Rectal smooth muscle tissue (tissue), 1 donor: ENCODE measurements at regions not wholly inside any gene's neighbourhood (a gene's known extent, or its start where the extent isn't known, plus 50 kb on each side); places are given as distances from the start of the nearest gene placed in this dataset.

Experiments used
- H3K27ac ChIP-seq: one replicate; pipeline ENCODE4 v1.7.0; 2013; ENCODE audit warnings: low read depth, low read length, inconsistent platforms
- H3K27me3 ChIP-seq: one replicate; pipeline ENCODE4 v1.7.0; 2013; ENCODE audit warnings: low read length; ENCODE audit not compliant: control insufficient read depth, insufficient read depth
- H3K36me3 ChIP-seq: one replicate; pipeline ENCODE4 v1.7.0; 2013; ENCODE audit warnings: low read length; ENCODE audit not compliant: control insufficient read depth, insufficient read depth
- H3K4me1 ChIP-seq: one replicate; pipeline ENCODE4 v1.7.0; 2013; ENCODE audit warnings: low read length; ENCODE audit not compliant: control insufficient read depth, insufficient read depth
- H3K4me3 ChIP-seq: one replicate; pipeline ENCODE4 v1.7.0; 2013; ENCODE audit warnings: low read length
- H3K9ac ChIP-seq: one replicate; pipeline ENCODE4 v1.7.0; 2013; ENCODE audit warnings: low read length

GRCh38 chr14:86003998-86004397, 474.1 kb downstream of the FLRT2 start:
- no peaks in the 10 kb centered on the region for H3K4me1 ChIP-seq
- H3K9ac ChIP-seq: no peak overlapping the region
- no peaks in the 10 kb centered on the region for H3K27me3 ChIP-seq
- no peak overlapping the region for H3K4me3 ChIP-seq
- H3K27ac ChIP-seq: no peak overlapping the region
- no peaks in the 10 kb centered on the region for H3K36me3 ChIP-seq

DNA sequence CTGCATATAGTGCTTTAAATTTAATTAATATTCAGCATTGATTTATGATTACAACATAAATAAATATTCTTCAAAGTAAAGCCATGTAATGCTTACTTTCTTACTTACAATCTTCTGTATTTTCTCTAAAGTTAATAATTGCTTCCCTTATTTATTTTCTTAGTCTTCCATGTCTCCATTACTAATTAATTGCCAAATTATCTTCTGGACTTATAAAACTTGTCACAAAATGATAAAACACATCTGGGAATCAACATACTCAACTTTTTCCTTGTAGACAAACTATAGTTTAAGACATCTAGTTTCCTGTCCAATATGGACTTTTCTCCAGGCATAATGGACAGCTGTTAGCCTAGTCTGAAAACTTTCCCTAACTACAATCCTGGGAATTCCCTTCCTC, 466.6 kb downstream of the FLRT2 start:
- Histone ChIP-seq H3K36me3 (no peaks in the 10 kb centered on the region), H3K27me3 (no peaks in the 10 kb centered on the region), H3K27ac (no peak overlapping the region), H3K9ac (no peak overlapping the region), H3K4me1 (no peaks in the 10 kb centered on the region), H3K4me3 (no peak overlapping the region)

GRCh38 chr14:85991156-85991555, 461.2 kb downstream of the FLRT2 start:
- no peaks in the 10 kb centered on the region for H3K4me1 ChIP-seq
- no peak overlapping the region for H3K9ac ChIP-seq
- no peaks in the 10 kb centered on the region for H3K36me3 ChIP-seq
- H3K4me3 ChIP-seq: no peak overlapping the region
- H3K27me3 ChIP-seq: no peaks in the 10 kb centered on the region
- no peak overlapping the region for H3K27ac ChIP-seq

DNA sequence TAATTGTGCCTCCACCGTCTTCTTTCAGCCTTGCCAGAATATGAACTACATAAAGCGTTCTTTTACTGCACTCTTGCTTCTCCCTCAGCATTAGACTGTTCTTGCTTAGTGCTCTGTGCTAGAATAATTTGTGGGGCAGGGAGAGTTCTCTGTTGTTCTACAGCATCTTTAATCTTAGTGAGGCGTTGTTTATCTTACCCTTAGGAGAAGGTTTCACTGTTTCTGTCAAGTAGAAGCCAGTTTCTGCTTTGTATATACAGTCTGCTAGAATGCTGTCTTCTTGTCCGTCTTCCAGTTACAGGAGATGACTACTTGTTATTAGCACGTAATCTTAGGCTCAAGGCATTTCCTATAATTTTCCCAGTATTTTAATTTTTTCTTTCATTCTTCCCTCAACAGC, 458.0 kb downstream of the FLRT2 start:
- no peaks in the 10 kb centered on the region for H3K4me1 ChIP-seq
- H3K4me3 ChIP-seq: no peak overlapping the region
- H3K27me3 ChIP-seq: no peaks in the 10 kb centered on the region
- H3K9ac ChIP-seq: no peak overlapping the region
- no peaks in the 10 kb centered on the region for H3K36me3 ChIP-seq
- no peak overlapping the region for H3K27ac ChIP-seq

- H3K4me1 ChIP-seq: no peaks in the 10 kb centered on the region
- H3K27ac ChIP-seq: no peak overlapping the region
- H3K4me3 ChIP-seq: no peak overlapping the region
- no peaks in the 10 kb centered on the region for H3K27me3 ChIP-seq
- H3K36me3 ChIP-seq: no peaks in the 10 kb centered on the region
- no peak overlapping the region for H3K9ac ChIP-seq
Observed at GRCh38 chr14:85987292-85987691, 457.3 kb downstream of the FLRT2 start.

DNA sequence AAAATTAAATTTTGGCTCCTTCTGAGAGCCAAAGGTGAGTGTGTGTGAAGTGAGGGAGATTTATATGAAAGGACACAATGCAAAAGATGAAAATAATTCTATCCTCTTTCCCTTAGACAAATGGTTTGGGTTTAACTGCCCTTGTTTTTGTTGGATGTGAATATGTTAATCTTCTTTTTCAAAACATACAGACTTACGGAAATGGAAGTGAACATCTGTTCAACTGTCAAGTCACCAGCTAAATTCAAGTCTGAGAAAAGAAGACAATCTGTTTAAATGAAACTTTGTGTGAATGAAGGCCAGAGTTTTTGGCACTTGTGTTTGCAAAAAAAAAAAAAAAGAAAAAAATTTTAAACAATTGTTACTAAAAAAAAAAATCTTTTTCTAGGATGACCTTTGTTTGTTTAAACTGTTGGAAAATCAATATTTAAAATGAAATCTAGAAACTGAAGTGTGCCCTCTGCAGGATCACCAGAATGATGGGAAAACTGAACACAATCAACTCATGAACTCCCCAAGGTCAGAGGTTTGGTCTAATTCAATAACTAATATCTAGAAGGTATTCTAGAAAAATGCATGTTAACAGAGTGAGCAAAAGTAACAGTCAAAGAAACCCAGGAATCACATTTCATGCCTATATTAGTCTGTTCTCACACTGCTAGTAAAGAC, 448.8 kb downstream of the FLRT2 start:
- H3K4me3 ChIP-seq: no peak overlapping the region
- no peak overlapping the region for H3K27ac ChIP-seq
- no peaks in the 10 kb centered on the region for H3K4me1 ChIP-seq

GRCh38 chr14:85974602-85975001, 444.7 kb downstream of the FLRT2 start:
- H3K4me3 ChIP-seq: no peak overlapping the region

More for the DNA sequence above, 448.8 kb downstream of the FLRT2 start:
- Histone ChIP-seq H3K9ac (no peak overlapping the region), H3K36me3 (no peaks in the 10 kb centered on the region), H3K27me3 (no peaks in the 10 kb centered on the region)

GRCh38 chr14:85963486-85963885, 433.5 kb downstream of the FLRT2 start:
- no peak overlapping the region for H3K27ac ChIP-seq
- H3K27me3 ChIP-seq: no peaks in the 10 kb centered on the region
- no peaks in the 10 kb centered on the region for H3K4me1 ChIP-seq
- no peak overlapping the region for H3K4me3 ChIP-seq
- H3K9ac ChIP-seq: no peak overlapping the region
- no peaks in the 10 kb centered on the region for H3K36me3 ChIP-seq

More at GRCh38 chr14:85974602-85975001, 444.7 kb downstream of the FLRT2 start:
- Histone ChIP-seq H3K4me1 (no peaks in the 10 kb centered on the region), H3K27ac (no peak overlapping the region), H3K36me3 (no peaks in the 10 kb centered on the region), H3K9ac (no peak overlapping the region), H3K27me3 (no peaks in the 10 kb centered on the region)

DNA sequence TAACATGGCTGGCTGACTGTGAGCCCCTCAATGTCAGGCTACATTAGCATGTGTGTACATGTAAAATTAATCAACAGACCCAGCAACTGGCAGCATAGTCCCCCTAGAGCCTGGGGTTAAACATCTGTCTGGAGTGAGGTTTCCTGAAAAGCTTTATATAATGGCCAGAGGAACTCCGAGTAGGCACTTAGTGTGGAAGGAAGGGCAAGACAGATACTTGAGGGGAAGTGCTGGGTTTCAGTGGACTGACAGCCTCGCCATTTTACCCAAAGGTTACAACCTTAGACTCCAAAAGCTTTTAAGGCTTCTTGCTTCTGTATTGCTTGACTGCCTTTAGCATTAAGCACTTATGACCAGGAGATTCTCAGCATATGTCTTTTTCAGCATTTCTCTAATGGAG, 430.8 kb downstream of the FLRT2 start:
- no peak overlapping the region for H3K27ac ChIP-seq
- H3K27me3 ChIP-seq: no peaks in the 10 kb centered on the region

GRCh38 chr14:85959063-85959462, 429.1 kb downstream of the FLRT2 start:
- Histone ChIP-seq H3K27me3 (no peaks in the 10 kb centered on the region), H3K4me1 (no peaks in the 10 kb centered on the region), H3K36me3 (no peaks in the 10 kb centered on the region), H3K4me3 (no peak overlapping the region), H3K27ac (no peak overlapping the region), H3K9ac (no peak overlapping the region)

More for the DNA sequence above, 430.8 kb downstream of the FLRT2 start:
- Histone ChIP-seq H3K36me3 (no peaks in the 10 kb centered on the region), H3K4me1 (no peaks in the 10 kb centered on the region), H3K4me3 (no peak overlapping the region), H3K9ac (no peak overlapping the region)

GRCh38 chr14:85958069-85958468, 428.1 kb downstream of the FLRT2 start:
- H3K4me3 ChIP-seq: no peak overlapping the region
- H3K27ac ChIP-seq: no peak overlapping the region
- H3K4me1 ChIP-seq: no peaks in the 10 kb centered on the region
- H3K36me3 ChIP-seq: no peaks in the 10 kb centered on the region
- H3K27me3 ChIP-seq: no peaks in the 10 kb centered on the region
- no peak overlapping the region for H3K9ac ChIP-seq

GRCh38 chr14:85953265-85953664, 423.3 kb downstream of the FLRT2 start:
- H3K27me3 ChIP-seq: no peaks in the 10 kb centered on the region
- H3K4me1 ChIP-seq: no peaks in the 10 kb centered on the region
- H3K9ac ChIP-seq: no peak overlapping the region
- H3K36me3 ChIP-seq: no peaks in the 10 kb centered on the region
- H3K27ac ChIP-seq: no peak overlapping the region
- no peak overlapping the region for H3K4me3 ChIP-seq

DNA sequence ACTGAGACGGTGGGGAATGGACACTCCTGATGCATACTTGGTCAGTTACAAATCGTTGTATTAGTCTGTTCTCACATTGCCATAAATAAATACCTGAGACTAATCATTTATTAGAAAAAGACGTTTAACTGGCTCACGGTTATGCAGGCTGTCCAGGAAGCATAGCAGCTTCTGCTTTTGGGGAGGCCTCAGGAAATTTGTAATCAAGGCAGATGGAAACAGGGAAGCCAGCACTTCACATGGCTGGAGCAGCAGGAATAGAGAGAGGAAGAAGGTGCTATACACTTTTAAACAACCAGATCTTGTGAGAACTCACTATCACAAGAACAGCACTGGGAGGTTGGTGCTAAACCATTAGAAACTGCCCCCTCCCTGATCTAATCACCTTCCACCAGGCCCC, 418.2 kb downstream of the FLRT2 start:
- H3K4me1 ChIP-seq: no peaks in the 10 kb centered on the region
- H3K27ac ChIP-seq: no peak overlapping the region
- no peaks in the 10 kb centered on the region for H3K36me3 ChIP-seq

More for the DNA sequence above, 418.2 kb downstream of the FLRT2 start:
- Histone ChIP-seq H3K9ac (no peak overlapping the region), H3K27me3 (no peaks in the 10 kb centered on the region), H3K4me3 (no peak overlapping the region)
